RWPE2 (cell line): ENCODE measurements at regions not wholly inside any gene's neighbourhood (a gene's known extent, or its start where the extent isn't known, plus 50 kb on each side); places are given as distances from the start of the nearest gene placed in this dataset.

Experiments used
- ATAC-seq: fragments of 200-7000 bp; cut with Tn5 transposase; 3 replicates; pipeline ENCODE4 v1.9.1; 2021; ENCODE audit warnings: low read depth
- DNase-seq: peaks from one replicate; pipeline ENCODE4 v3.0.0-alpha.2; 2020; ENCODE audit warnings: low spot score
- H3K27ac ChIP-seq: fragments of 450-650 bp; 2 replicates; pipeline ENCODE4 v1.5.1; 2017; ENCODE audit warnings: mild to moderate bottlenecking; ENCODE audit not compliant: poor library complexity, severe bottlenecking
- H3K27me3 ChIP-seq: fragments of 250-450 bp; sonication (Bioruptor Pico); 2 replicates; pipeline ENCODE4 v1.5.1; 2021; ENCODE audit warnings: mild to moderate bottlenecking, moderate library complexity; ENCODE audit not compliant: insufficient read depth, poor library complexity, severe bottlenecking
- H3K36me3 ChIP-seq: fragments of 250-450 bp; sonication (Bioruptor Pico); 2 replicates; pipeline ENCODE4 v1.5.1; 2020; ENCODE audit warnings: low read depth, mild to moderate bottlenecking, moderate library complexity
- H3K4me1 ChIP-seq: fragments of 250-450 bp; sonication (Bioruptor Pico); 2 replicates; pipeline ENCODE4 v1.5.1; 2021; ENCODE audit warnings: mild to moderate bottlenecking, moderate library complexity; ENCODE audit not compliant: insufficient read depth, poor library complexity, severe bottlenecking
- H3K4me3 ChIP-seq: fragments of 250-450 bp; sonication (Bioruptor Pico); 2 replicates; pipeline ENCODE4 v1.5.1; 2021; ENCODE audit warnings: mild to moderate bottlenecking, moderate library complexity; ENCODE audit not compliant: severe bottlenecking
- H3K9me3 ChIP-seq: fragments of 250-450 bp; sonication (Bioruptor Pico); 2 replicates; pipeline ENCODE4 v1.5.1; 2021; ENCODE audit warnings: mild to moderate bottlenecking, moderate library complexity; ENCODE audit not compliant: severe bottlenecking
- TF ChIP-seq, protein P1 (sequence below): fragments of 450-650 bp; IDR thresholded peaks from one replicate; pipeline ENCODE4 v1.5.1; 2017; ENCODE audit warnings: mild to moderate bottlenecking, moderate library complexity; ENCODE audit not compliant: poor library complexity, severe bottlenecking

DNA sequence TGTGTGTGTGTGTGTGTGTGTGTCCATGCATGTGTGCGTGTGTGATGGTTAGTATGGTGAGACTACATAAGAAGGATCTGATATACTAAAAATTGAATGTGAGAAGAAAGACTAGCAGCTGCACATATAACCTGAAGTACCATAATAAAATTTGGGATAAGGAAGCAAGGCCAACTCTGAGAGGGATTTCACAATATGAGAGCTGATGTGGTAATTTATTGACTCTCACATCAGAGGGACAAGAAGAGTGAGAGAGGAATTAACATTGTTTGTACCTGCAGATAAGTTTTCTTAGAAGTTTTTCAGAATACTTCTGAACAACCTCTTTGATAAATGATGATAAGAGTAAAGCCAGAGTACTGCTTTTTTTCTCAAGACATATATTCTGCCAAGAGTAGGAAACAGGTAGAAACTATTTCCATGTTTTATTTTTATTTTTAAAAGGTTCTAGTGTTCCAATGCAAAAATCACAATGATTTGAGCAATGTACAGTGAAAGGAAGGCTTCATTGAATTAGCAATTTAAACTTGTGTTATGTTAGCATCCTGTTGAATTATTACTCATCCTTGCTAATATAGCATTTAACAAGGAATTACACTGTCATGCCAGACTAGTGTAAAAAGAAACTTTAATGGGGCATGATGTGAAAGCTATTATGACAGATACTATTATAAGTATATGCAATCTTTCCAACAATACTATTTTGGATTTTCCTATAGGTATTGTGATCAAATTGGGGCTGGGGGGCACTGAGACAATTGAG is 415.5 kb upstream of the ARPP21 start:
- DNase-seq (no peak), ATAC-seq (no peak)
- no peak overlapping the region for H3K27ac ChIP-seq
- no peaks in the 10 kb centered on the region for H3K27me3 ChIP-seq
- H3K4me1 ChIP-seq, result no peaks in the 10 kb centered on the region
- no peak overlapping the region for H3K4me3 ChIP-seq
- TF ChIP-seq, protein P1, sequence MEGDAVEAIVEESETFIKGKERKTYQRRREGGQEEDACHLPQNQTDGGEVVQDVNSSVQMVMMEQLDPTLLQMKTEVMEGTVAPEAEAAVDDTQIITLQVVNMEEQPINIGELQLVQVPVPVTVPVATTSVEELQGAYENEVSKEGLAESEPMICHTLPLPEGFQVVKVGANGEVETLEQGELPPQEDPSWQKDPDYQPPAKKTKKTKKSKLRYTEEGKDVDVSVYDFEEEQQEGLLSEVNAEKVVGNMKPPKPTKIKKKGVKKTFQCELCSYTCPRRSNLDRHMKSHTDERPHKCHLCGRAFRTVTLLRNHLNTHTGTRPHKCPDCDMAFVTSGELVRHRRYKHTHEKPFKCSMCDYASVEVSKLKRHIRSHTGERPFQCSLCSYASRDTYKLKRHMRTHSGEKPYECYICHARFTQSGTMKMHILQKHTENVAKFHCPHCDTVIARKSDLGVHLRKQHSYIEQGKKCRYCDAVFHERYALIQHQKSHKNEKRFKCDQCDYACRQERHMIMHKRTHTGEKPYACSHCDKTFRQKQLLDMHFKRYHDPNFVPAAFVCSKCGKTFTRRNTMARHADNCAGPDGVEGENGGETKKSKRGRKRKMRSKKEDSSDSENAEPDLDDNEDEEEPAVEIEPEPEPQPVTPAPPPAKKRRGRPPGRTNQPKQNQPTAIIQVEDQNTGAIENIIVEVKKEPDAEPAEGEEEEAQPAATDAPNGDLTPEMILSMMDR, result no peak
- no peaks in the 10 kb centered on the region for H3K36me3 ChIP-seq
- no peaks in the 10 kb centered on the region for H3K9me3 ChIP-seq

DNA sequence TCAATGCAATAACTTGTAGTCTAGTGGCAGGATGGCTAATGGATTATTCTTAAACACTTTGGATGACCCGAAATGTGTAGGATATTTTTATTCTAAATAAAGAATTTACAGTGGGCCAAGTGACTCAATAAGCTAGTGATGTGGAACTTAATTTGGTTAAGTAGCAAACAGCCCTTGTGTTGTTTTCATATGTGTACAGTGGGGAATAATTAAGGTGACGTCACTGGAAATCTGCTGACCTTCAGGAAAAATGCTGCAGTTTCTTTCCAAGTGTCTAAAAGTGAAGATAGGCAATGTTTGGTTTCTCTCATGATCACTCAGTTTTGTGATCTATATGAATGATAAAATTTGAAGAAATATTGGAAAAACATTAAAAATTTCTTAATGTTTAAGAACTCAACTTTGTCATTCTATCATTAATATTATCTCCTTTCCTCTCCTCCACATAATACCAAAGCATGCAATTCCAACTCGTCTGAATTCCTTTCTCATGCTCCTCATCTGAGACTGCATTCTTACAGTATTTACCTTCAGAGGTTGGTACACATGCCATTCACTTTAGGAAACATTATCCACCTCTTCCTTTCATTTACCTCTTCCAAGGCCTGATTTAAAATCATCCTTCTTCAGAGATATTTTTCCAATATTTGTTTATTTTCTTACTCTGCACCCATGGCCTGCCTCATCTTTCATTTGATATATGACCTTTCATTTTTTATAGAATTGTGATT is 414.6 kb upstream of the ARPP21 start:
- no peak for DNase-seq

DNA sequence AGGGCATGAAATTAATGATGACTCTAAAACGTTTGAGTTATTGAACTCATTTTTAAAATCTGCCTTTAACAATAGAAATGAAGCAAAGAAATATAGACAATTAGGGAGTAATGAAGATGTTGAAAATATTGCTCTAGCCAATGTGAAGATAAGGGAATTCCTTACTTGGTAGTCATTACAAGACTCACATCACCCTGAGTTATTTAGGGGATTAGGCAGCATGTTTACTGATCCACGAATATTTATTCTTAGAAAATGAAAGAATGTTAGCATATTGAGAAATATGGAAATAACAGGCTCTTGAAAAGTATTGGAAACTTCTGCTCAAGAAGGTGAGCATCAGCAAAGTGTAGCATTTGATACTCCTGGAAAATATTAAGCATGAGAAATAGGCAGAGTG is 398.1 kb upstream of the ARPP21 start:
- Histone ChIP-seq H3K27ac (no peak overlapping the region), H3K27me3 (no peaks in the 10 kb centered on the region), H3K36me3 (no peaks in the 10 kb centered on the region), H3K4me1 (no peaks in the 10 kb centered on the region), H3K4me3 (no peak overlapping the region), H3K9me3 (no peaks in the 10 kb centered on the region)
- ATAC-seq, result no peak
- no peak for DNase-seq
- TF ChIP-seq, protein P1, result no peak

More for the DNA sequence above, 414.6 kb upstream of the ARPP21 start:
- no peak overlapping the region for H3K4me3 ChIP-seq
- ATAC-seq, result no peak
- TF ChIP-seq, protein P1, result no peak
- no peaks in the 10 kb centered on the region for H3K27me3 ChIP-seq
- no peaks in the 10 kb centered on the region for H3K36me3 ChIP-seq
- H3K9me3 ChIP-seq, result no peaks in the 10 kb centered on the region
- no peaks in the 10 kb centered on the region for H3K4me1 ChIP-seq
- H3K27ac ChIP-seq, result no peak overlapping the region

DNA sequence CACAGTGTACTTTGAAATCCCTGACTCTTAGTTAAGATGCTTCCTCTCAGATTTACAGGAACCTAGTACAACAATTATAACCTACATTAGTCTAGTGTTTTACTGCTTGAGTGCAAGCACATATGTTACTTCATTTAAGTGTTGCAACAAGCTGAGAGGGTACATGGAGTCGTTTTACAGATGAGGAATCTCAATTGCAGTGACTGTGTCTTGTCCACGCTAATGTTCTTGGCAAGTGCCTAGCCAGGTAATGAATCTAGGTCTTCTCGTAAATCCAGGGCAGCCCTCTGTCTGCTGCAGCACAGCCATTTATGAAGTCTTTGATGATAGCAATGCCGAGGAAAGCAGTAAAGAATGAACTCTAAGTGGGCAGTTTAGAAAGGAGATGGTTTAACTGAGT is 384.4 kb upstream of the ARPP21 start:
- Histone ChIP-seq H3K4me1 (no peaks in the 10 kb centered on the region), H3K27me3 (no peaks in the 10 kb centered on the region), H3K9me3 (no peaks in the 10 kb centered on the region), H3K27ac (no peak overlapping the region), H3K4me3 (no peak overlapping the region), H3K36me3 (no peaks in the 10 kb centered on the region)
- TF ChIP-seq, protein P1, result no peak
- ATAC-seq (no peak), DNase-seq (no peak)

DNA sequence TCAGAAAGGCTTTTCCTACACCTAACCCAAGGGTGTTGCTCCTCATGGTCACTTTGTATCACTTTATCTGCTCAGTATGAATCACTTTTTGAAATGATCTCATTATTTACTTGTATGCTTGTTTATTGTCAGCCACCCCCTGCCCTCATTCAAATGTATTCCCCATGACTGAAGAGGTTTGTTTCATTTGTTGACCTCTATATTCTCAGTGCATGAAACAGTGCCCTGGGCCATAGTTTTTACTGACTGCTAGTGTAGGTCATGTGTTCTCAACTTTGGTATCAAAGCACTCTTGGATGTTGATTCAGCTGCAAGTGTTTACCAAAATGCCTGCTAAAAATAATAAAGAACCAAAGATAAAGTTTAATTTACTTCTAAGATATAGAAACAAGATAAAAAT is 381.7 kb upstream of the ARPP21 start:
- Histone ChIP-seq H3K27ac (no peak overlapping the region), H3K36me3 (no peaks in the 10 kb centered on the region), H3K27me3 (no peaks in the 10 kb centered on the region), H3K9me3 (no peaks in the 10 kb centered on the region), H3K4me3 (no peak overlapping the region), H3K4me1 (no peaks in the 10 kb centered on the region)
- DNase-seq (no peak), ATAC-seq (no peak)
- TF ChIP-seq, protein P1, result no peak
